ENCODE measurements at regions not wholly inside any gene's neighbourhood (a gene's known extent, or its start where the extent isn't known, plus 50 kb on each side); places are given as distances from the start of the nearest gene placed in this dataset.

DNA sequence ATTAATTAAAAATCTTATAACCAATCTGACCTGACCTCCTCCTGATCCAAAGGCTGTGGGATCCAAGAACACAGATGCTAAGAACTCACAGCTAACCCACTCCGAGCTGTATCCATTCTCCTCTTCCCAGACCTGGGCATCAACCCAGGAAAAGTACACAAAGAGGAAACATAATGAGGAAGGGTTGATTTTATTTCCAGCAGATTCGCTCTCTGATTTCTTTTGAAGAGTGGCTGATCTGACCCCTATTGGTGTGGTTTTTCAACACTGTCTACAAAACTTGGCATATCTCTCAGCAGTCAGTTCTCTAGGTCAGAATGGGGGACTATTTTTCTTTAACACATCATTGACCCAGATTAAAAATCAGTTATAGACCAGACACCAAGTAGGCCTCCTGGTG is 201.9 kb upstream of the UBASH3B start:
- ATAC-seq, result no peak
- no peak for DNase-seq (ENCODE audit: low read depth, low spot score)
- no peak overlapping the region for H3K27ac ChIP-seq (ENCODE audit: low read depth, low read length)
- no peaks in the 10 kb centered on the region for H3K9me2 ChIP-seq (ENCODE audit: insufficient read depth)
- peaks cover 0 to 4% of the 10 kb centered on the region in 2 experiments; a peak in 1 of 4 replicates for H3K9me3 ChIP-seq (ENCODE audit: control insufficient read depth in 1 of 2, insufficient read depth in 1 of 2, low read depth in 1 of 2, low read length in 2 of 2)
- CTCF ChIA-PET, result no interaction called here
- no peaks in the 10 kb centered on the region for H3K4me1 ChIP-seq (ENCODE audit: control insufficient read depth in 1 of 2, insufficient read depth in 2 of 2, low read length in 2 of 2)
- RAD21 ChIA-PET (ENCODE audit: low non-redundant PET in 1 of 2, low total read pairs in 2 of 2, uncharacterized antibody in 2 of 2, unreplicated experiment in 2 of 2), result no interaction called here
- H2AFZ ChIP-seq (ENCODE audit: low read depth, low read length, poor library complexity, severe bottlenecking), result no peak overlapping the region
- POLR2A ChIA-PET, result no interaction called here
- TF ChIP-seq, protein P1, sequence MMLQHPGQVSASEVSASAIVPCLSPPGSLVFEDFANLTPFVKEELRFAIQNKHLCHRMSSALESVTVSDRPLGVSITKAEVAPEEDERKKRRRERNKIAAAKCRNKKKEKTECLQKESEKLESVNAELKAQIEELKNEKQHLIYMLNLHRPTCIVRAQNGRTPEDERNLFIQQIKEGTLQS (IDR thresholded peaks at IDR 0.05), result no peak
- 0 out of 2 replicates have a peak, but pooled peaks have one; percentile 8 for TF ChIP-seq RAD21 (IDR thresholded peaks at IDR 0.05; ENCODE audit: low read depth)
- BruUV-seq (replicated peaks), result no TSS peak
- H3K27me3 ChIP-seq (ENCODE audit: insufficient read depth, low read length), result no peaks in the 10 kb centered on the region
- intact Hi-C loops (cut with micrococcal nuclease), result no loop called here
- H3K36me3 ChIP-seq (ENCODE audit: control insufficient read depth in 1 of 2, insufficient read depth in 2 of 2, low read length in 2 of 2), result no peaks in the 10 kb centered on the region
- H3K9ac ChIP-seq (ENCODE audit: low read length), result no peak overlapping the region
- no peak overlapping the region for H3K4me3 ChIP-seq (replicated peaks in 1 of 2; ENCODE audit: low read depth in 1 of 2, low read length in 2 of 2)
- H4K20me1 ChIP-seq (ENCODE audit: insufficient read depth), result no peaks in the 10 kb centered on the region
- no peaks in the 10 kb centered on the region for H3K79me2 ChIP-seq (ENCODE audit: insufficient read depth, low read length)
- H3K4me2 ChIP-seq (ENCODE audit: low read length), result no peak overlapping the region

DNA sequence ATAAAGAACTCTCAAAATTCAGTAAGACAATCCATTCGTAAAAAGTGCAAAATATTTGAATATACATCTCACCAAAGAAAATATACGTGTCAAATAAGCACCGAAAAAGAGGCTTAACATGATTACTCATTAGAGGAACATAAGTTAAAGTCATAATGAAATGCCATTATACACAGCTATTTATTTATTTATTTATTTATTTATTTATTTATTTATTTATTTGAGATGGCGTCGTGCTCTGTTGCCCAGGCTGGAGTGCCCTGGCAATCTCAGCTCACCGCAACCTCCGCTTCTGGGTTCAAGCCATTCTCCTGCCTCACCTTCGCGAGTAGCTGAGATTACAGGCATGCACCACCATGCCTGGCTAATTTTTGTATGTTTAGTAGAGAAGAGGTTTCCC is 203.6 kb upstream of the UBASH3B start:
- Histone ChIP-seq H3K27me3 (ENCODE audit: insufficient read depth, low read length) (no peaks in the 10 kb centered on the region), H3K4me2 (ENCODE audit: low read length) (no peak overlapping the region), H3K27ac (ENCODE audit: low read depth, low read length) (no peak overlapping the region), H3K36me3 (ENCODE audit: control insufficient read depth in 1 of 2, insufficient read depth in 2 of 2, low read length in 2 of 2) (no peaks in the 10 kb centered on the region), H3K9me3 (ENCODE audit: control insufficient read depth in 1 of 2, insufficient read depth in 1 of 2, low read depth in 1 of 2, low read length in 2 of 2) (no peaks in the 10 kb centered on the region), H3K9me2 (ENCODE audit: insufficient read depth) (no peaks in the 10 kb centered on the region), H3K4me3 (replicated peaks in 1 of 2; ENCODE audit: low read depth in 1 of 2, low read length in 2 of 2) (no peak overlapping the region), H4K20me1 (ENCODE audit: insufficient read depth) (no peaks in the 10 kb centered on the region), H2AFZ (ENCODE audit: low read depth, low read length, poor library complexity, severe bottlenecking) (no peak overlapping the region), H3K9ac (ENCODE audit: low read length) (no peak overlapping the region), H3K4me1 (ENCODE audit: control insufficient read depth in 1 of 2, insufficient read depth in 2 of 2, low read length in 2 of 2) (no peaks in the 10 kb centered on the region), H3K79me2 (ENCODE audit: insufficient read depth, low read length) (no peaks in the 10 kb centered on the region)
- POLR2A ChIA-PET, result no interaction called here
- TF ChIP-seq, protein P1 (IDR thresholded peaks at IDR 0.05), result no peak
- TF ChIP-seq FOSL1 (IDR thresholded peaks at IDR 0.05; ENCODE audit: low read depth) (no peak), SRF (IDR thresholded peaks at IDR 0.05; ENCODE audit: low read depth) (no peak), EZH2 (IDR thresholded peaks at IDR 0.05) (no peak), ZFX (IDR thresholded peaks at IDR 0.05) (no peak), POLR2AphosphoS5 (IDR thresholded peaks at IDR 0.05; ENCODE audit: low read depth, low read length) (no peak), TCF7L2 (IDR thresholded peaks at IDR 0.05; ENCODE audit: borderline replicate concordance, extremely low read depth, insufficient read depth, insufficient read length) (no peak), YY1 (IDR thresholded peaks at IDR 0.05; ENCODE audit: extremely low read depth, insufficient replicate concordance, low read depth, low read length) (no peak), ZNF274 (IDR thresholded peaks at IDR 0.05; ENCODE audit: low read depth, low read length) (no peak)
- TF ChIP-seq, protein P2, sequence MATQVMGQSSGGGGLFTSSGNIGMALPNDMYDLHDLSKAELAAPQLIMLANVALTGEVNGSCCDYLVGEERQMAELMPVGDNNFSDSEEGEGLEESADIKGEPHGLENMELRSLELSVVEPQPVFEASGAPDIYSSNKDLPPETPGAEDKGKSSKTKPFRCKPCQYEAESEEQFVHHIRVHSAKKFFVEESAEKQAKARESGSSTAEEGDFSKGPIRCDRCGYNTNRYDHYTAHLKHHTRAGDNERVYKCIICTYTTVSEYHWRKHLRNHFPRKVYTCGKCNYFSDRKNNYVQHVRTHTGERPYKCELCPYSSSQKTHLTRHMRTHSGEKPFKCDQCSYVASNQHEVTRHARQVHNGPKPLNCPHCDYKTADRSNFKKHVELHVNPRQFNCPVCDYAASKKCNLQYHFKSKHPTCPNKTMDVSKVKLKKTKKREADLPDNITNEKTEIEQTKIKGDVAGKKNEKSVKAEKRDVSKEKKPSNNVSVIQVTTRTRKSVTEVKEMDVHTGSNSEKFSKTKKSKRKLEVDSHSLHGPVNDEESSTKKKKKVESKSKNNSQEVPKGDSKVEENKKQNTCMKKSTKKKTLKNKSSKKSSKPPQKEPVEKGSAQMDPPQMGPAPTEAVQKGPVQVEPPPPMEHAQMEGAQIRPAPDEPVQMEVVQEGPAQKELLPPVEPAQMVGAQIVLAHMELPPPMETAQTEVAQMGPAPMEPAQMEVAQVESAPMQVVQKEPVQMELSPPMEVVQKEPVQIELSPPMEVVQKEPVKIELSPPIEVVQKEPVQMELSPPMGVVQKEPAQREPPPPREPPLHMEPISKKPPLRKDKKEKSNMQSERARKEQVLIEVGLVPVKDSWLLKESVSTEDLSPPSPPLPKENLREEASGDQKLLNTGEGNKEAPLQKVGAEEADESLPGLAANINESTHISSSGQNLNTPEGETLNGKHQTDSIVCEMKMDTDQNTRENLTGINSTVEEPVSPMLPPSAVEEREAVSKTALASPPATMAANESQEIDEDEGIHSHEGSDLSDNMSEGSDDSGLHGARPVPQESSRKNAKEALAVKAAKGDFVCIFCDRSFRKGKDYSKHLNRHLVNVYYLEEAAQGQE (IDR thresholded peaks at IDR 0.05; ENCODE audit: low read depth), result no peak
- ATAC-seq, result no peak
- BruUV-seq (replicated peaks), result no TSS peak
- RAD21 ChIA-PET (ENCODE audit: low non-redundant PET in 1 of 2, low total read pairs in 2 of 2, uncharacterized antibody in 2 of 2, unreplicated experiment in 2 of 2), result no interaction called here
- CTCF ChIA-PET, result no interaction called here
- no peak for DNase-seq (ENCODE audit: low read depth, low spot score)
- intact Hi-C loops (cut with micrococcal nuclease), result no loop called here

Measured in HCT116 (cell line).